Lung (tissue), 11 donors: ENCODE measurements at regions not wholly inside any gene's neighbourhood (a gene's known extent, or its start where the extent isn't known, plus 50 kb on each side); places are given as distances from the start of the nearest gene placed in this dataset.

Experiments used
- ATAC-seq: fragments of 200-7000 bp; cut with Tn5 transposase; one replicate; pipeline ENCODE4 v1.9.1; 2020; ENCODE audit warnings: moderate number of reproducible peaks; ENCODE audit not compliant: insufficient read depth, low FRiP score
- DNase-seq, 3 donors: peaks; one replicate each; pipeline ENCODE4 v3.0.0-alpha.2; 2013 to 2017
- H3K27ac ChIP-seq, 2 donors: one replicate each; pipeline ENCODE4 v1.5.1; 2013; ENCODE audit warnings: mild to moderate bottlenecking in 2 of 2, moderate library complexity in 2 of 2, control low read depth in 1 of 2, inconsistent platforms in 1 of 2, low read depth in 1 of 2, low read length in 1 of 2
- H3K27me3 ChIP-seq, 3 donors: one replicate each; pipeline ENCODE4 v1.5.1; 2013; ENCODE audit warnings: low read length in 2 of 3; ENCODE audit not compliant: control insufficient read depth in 3 of 3, insufficient read depth in 3 of 3
- H3K36me3 ChIP-seq, 4 donors: one replicate each; pipeline ENCODE4 v1.5.1; 2013; ENCODE audit warnings: low read length in 4 of 4, mild to moderate bottlenecking in 1 of 4, moderate library complexity in 1 of 4; ENCODE audit not compliant: control insufficient read depth in 4 of 4, insufficient read depth in 4 of 4
- H3K4me1 ChIP-seq, 5 donors: one replicate each; pipeline ENCODE4 v1.5.1; 2013; ENCODE audit warnings: low read length in 5 of 5, mild to moderate bottlenecking in 2 of 5, moderate library complexity in 1 of 5; ENCODE audit not compliant: control insufficient read depth in 5 of 5, insufficient read depth in 5 of 5
- H3K4me3 ChIP-seq: one replicate; pipeline ENCODE4 v1.5.1; 2013; ENCODE audit warnings: mild to moderate bottlenecking, control low read depth, moderate library complexity
- H3K9ac ChIP-seq, 2 donors: one replicate each; pipeline ENCODE4 v1.5.1; 2013; ENCODE audit warnings: low read length in 2 of 2, control low read depth in 1 of 2; ENCODE audit not compliant: insufficient read depth in 1 of 2
- H3K9me3 ChIP-seq, 4 donors: one replicate each; pipeline ENCODE4 v1.5.1; 2013; ENCODE audit warnings: low read length in 3 of 4, mild to moderate bottlenecking in 1 of 4, moderate library complexity in 1 of 4; ENCODE audit not compliant: control insufficient read depth in 4 of 4, insufficient read depth in 3 of 4
- CTCF ChIP-seq: IDR thresholded peaks from 2 replicates; pipeline ENCODE4 v1.5.1; 2012; ENCODE audit warnings: mild to moderate bottlenecking; ENCODE audit errors: control extremely low read depth, extremely low read depth
- WGBS, 2 donors: extraction: QIAGEN DNeasy Blood & Tissue Kit; methylation state at CpG; one replicate each; pipeline ENCODE4 v1.1.7; 2013; 5-methylcytosine and 5-hydroxymethylcytosine counted together
- donor health status: control.
- donor health status: control.
- donor health status: Bipolar disorder and iron deficiency.
- donor health status: healthy.
- donor health status: DM: yes; HTN: yes; CAD: no.

DNA sequence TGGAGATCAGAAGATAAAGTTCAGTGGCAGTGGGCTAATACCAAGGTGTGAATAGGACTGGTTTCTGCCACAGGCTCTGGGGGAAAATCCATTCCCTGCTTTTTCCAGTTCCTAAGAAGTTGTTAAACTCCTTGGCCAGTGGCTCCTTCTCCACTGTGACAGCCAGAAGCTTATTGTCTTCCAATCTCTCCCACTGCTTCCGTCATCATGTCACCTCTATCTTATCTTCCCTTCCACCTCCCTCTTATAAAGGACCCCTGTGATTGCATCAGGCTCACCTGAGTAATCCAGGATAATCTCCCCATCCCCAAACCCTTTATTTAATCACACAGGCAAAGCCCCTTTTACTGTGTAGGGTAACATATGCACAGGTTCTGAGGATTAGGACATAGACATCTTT lies 431.2 kb upstream of the SLC10A2 start:
- WGBS, 2 donors = 89 to 93% methylated on average over 1 of the region's 1 CpG
- no peaks in the 10 kb centered on the region for H3K4me1 ChIP-seq
- DNase-seq = no peak

GRCh38 chr13:103487841-103488240 lies 421.6 kb upstream of the SLC10A2 start:
- H3K36me3 ChIP-seq = no peaks in the 10 kb centered on the region
- WGBS, 2 donors = 21 to 34% methylated on average over 2 of the region's 2 CpGs
- DNase-seq = peak in 2 of 3 donors; percentile 59 to 63

More for the DNA sequence above, 431.2 kb upstream of the SLC10A2 start:
- Histone ChIP-seq H3K36me3 (no peaks in the 10 kb centered on the region), H3K27me3 (no peaks in the 10 kb centered on the region), H3K9ac (no peak overlapping the region), H3K27ac (no peak overlapping the region), H3K9me3 (peaks cover 0 to 4% (median 1%) of the 10 kb centered on the region in 4 donors), H3K4me3 (no peak overlapping the region)
- no peak for ATAC-seq
- TF ChIP-seq CTCF = no peak

DNA sequence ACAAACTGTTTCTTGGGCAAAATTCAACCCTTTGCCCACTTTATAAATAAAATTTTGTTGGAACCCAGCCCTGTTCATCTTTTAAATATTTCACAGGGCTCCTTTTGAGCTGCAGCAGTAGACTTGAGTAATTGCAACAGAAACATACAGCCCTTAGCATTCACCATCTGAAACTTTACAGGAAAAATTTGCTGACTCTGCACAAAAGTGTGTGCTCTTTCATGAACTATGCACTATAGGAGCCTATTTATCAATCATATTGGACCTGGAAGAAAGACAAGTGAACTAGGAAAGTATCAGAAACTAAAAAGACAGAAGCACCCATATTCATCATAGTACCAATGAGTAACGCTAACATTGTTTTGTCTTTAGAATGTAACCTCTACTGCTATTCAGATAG lies 406.9 kb upstream of the SLC10A2 start:
- H3K36me3 ChIP-seq = no peaks in the 10 kb centered on the region
- H3K9me3 ChIP-seq = peaks cover 0 to 2% (median 0%) of the 10 kb centered on the region in 4 donors
- WGBS, 2 donors = 90 to 99% methylated on average over 1 of the region's 1 CpG
- TF ChIP-seq CTCF = no peak
- ATAC-seq = no peak
- H3K9ac ChIP-seq = no peak overlapping the region
- DNase-seq = no peak
- H3K27me3 ChIP-seq = no peaks in the 10 kb centered on the region
- no peak overlapping the region for H3K4me3 ChIP-seq
- H3K4me1 ChIP-seq = no peaks in the 10 kb centered on the region
- no peak overlapping the region for H3K27ac ChIP-seq

More at GRCh38 chr13:103487841-103488240, 421.6 kb upstream of the SLC10A2 start:
- no peak for TF ChIP-seq CTCF
- Histone ChIP-seq H3K9me3 (peaks cover 0 to 2% (median under 1%) of the 10 kb centered on the region in 4 donors), H3K27ac (no peak overlapping the region), H3K4me1 (peaks cover 0 to 16% (median 2%) of the 10 kb centered on the region in 5 donors), H3K9ac (no peak overlapping the region), H3K27me3 (no peaks in the 10 kb centered on the region), H3K4me3 (no peak overlapping the region)
- no peak for ATAC-seq

DNA sequence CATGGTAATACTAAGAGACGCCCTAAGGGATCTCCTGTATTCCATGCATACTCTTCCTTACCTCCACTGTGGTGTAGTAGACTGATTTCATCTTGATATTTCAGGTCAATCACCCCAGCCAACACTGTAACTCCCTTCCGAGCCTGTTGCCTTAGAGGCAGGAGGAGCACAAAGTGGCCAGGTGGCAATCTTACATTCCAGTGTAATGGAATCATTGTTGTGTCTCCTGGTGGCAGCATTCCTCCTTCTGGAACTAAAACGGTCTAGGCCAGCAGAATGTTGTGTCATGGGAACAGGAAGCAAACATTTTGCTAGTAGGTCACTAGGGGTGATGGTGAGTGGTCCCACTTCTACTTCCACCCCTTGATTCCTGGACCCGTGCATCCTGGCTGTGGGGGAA lies 405.7 kb upstream of the SLC10A2 start:
- H3K27ac ChIP-seq = no peak overlapping the region
- WGBS, 2 donors = 67 to 79% methylated on average over 4 of the region's 4 CpGs
- H3K27me3 ChIP-seq = no peaks in the 10 kb centered on the region
- no peak for DNase-seq
- ATAC-seq = no peak
- H3K36me3 ChIP-seq = no peaks in the 10 kb centered on the region
- no peak for TF ChIP-seq CTCF
- no peak overlapping the region for H3K4me3 ChIP-seq
- H3K9ac ChIP-seq = no peak overlapping the region
- peaks cover 0 to 2% (median 0%) of the 10 kb centered on the region in 4 donors for H3K9me3 ChIP-seq
- no peaks in the 10 kb centered on the region for H3K4me1 ChIP-seq
